NOMO-1 treated with dmso at 0.1 percent for 144 hours (cell line): ENCODE measurements at regions not wholly inside any gene's neighbourhood (a gene's known extent, or its start where the extent isn't known, plus 50 kb on each side); places are given as distances from the start of the nearest gene placed in this dataset.

Experiments
- DNase-seq: peaks from one replicate; lab custom pipeline; 2025; ENCODE audit not compliant: unreplicated experiment; lab: John Stamatoyannopoulos, UW

DNA sequence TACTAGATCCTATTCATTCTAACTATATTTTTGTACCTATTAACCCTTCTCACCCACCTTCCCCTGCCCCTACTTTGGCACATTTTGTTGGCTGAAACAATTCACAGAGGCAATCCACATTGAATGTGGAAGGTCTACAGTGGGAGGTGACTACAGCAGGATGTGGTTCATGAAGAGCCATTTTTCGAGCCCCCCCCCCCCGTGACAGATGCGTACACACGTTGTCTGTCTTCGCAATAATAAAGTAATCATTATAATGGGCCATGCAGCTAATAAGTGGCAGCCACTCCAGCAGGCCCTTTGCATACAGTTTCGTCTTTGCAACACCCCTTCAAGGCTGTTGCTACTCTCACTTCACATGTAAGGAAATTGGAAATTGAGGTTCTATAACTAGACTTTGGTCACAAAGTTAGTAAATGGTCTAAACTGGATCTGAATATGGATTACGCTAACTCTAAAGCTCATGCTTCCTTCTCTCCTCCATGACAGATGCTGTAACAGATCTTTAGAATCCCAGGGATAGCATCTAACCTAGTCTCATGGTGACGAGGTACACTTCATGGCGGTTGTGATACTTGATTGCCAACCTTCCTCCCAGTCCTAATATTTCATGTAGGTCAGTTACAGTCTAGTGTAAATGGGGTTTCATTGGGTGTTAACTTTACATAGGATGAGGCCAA is 176.8 kb downstream of the MYCN start:
- no peak for DNase-seq

DNA sequence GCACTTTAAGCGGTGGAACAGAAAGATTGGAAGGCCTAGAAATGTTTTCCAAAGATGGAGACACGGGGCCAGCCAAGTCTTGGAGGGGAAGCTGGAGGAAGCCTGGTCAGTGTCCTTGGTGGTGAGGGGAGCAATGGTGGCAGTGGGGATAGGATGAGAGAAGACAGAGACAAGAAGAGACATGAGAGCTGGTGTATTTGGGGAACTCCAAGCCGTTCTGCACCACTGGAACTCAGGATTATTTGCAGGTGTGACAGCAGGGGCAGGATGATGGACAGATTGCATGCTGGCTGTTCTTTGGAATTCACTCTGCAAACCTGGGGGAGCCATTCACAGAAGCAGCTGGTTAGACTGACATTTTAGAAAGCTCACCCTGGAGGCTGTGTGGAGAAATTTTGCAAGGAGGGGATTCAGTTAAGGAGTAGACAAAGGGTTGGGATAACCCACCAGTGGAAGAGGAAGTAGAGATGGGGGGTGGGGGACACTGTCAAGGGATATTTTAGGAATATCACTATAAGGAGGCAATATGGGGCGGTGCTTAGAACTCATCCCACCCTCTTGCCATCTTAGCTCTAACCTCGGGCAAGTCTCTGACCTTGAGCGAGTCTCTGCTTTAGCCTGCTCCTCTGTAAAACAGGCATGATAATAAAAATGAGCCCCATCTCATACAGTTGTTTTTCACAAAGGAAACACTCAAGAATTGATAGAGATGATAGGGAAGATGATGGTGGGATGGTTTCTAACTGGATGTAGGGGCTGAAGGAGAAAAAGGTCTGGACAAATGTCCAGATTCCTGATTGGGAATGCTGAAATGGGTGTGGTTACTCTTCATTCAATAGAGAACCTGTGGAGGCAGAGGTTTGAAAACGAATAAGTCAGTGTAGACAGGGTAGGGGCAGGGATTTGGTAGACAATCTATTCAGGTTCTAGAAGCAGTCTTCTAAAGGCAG is 175.8 kb downstream of the MYCN start:
- DNase-seq: no peak

DNA sequence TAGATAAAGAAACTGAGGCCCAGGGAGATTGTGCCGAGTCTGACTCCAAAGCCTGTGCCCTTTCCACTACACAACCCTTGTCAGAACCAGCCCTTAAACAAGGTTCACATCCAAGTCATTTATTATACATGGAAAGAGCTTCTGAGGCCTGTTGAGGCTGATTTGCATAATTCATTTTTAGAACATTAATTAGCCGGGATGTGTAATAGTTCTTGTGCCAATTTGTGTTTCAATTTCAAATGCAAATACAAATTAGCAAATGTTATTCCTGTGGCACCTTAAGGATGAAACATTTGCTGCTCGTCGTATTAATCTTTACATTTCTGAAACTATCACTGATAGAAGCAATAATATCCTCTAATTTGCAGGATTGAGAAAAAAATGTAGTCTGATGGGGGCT is 174.9 kb downstream of the MYCN start:
- no peak for DNase-seq

DNA sequence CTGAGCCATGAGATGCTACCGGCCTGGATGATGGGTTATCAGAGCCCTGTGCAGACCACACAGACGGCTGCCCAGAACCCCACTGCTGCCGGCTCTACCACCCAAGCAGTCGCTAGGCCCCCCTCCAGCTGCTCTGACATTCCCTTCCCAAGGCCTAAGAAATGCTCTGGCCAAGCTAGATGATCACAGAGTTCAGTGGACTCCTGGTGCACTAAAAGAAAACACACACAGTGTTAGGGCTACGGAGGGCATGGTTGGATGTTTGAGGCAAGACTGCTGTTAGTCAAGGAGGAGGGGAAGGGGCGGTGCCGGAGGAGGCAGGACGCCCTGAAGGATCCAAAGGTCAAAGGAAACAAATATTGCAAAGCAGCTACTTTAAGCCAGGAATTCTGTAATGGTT is 174.5 kb downstream of the MYCN start:
- DNase-seq: no peak

DNA sequence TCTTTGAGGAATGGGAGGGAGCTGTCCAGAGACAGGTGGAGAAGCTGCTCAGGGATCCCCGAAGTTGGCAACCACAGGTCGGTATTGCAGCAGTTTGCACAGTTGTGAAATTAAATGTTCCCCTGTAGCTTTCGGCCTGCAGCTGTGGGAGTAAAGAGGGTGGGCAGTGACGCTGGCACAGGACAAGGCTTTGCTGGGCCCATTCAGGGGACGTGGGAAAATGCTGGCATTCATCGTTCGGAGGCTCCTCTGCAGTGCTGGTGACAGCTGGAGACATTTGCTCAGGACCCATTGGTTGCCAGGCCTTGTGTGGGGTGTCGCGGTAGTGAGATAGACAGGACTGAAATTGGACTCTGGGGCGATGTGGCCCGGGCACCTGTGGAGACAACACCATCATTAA is 173.7 kb downstream of the MYCN start:
- DNase-seq: no peak

DNA sequence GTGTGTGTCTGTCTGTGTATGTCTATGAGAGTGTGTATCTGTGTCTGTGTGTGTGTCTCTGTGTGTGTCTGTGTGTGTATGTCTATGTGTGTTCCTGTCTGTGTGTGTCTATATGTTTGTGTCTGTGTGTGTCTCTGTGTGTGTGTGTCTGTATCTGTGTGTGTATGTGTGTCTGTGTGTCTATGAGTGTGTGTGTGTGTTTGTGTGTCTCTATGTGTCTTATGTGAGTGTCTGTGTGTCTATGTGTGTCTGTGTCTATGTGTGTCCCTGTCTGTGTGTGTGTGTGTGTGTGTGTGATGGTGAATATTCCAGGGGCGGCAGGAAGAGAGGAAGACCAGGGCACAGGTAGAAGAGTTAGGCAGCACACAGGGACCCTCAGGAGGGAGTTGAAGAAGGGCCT is 173.2 kb downstream of the MYCN start:
- no peak for DNase-seq

DNA sequence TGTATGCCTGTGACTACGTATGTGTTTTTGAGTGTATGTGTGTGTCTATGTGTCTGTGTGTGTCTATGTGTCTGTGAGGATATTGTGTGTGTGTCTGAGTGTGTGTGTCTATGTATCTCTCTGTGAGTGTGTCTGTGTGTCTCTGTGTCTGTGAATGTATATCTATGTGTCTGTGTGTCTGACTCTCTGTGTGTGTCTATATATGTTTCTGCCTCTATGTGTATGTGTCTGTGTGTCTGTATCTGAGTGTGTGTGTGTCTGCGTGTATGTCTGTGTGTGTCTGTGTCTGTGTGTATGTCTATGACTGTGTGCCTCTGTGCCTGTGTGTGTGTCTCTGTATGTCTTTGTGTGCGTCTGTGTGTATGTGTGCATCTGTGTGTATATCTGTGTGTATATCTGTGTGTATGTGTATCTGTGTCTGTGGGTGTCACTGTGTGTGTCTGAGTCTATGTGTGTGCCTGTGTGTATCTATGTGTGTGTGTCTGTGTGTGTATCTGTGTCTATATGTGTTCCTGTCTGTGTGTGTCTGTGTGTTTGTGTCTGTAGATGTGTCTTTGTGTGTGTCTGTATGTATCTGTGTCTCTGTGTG is 172.7 kb downstream of the MYCN start:
- no peak for DNase-seq

DNA sequence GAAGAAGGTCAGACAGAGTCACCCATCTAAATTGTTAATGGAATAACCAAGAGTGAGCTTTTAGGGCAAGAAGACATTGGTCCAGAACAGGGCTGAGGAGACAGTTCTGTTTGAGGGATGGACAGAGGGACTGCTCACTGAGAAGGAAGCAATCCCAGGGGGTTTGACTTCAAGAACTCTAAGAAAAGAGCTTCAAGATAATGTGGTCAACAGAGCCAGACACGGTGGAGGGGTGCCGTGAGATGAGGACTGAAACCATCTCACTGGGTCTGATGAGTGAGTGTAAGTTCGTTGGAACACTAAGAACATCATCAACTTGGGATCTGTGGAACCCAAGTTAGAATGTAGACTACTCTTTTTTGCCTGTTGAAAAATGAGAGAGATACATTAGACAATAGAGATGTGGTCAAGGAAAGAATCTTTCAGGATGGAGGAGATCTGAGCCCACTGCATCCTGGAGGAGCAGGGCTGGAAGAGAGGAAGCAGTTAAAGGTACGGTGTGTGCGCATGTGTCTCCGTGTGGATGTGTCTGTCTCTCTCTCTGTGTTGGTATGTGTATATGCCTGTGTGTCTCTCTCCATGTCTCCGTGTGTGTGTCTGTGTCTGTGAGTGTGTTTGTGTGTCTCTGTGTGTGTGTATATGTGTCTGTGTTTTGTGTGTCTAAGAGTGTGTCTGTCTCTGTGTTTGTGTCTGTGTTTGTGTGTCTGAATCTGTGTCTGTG is 172.1 kb downstream of the MYCN start:
- DNase-seq: no peak

DNA sequence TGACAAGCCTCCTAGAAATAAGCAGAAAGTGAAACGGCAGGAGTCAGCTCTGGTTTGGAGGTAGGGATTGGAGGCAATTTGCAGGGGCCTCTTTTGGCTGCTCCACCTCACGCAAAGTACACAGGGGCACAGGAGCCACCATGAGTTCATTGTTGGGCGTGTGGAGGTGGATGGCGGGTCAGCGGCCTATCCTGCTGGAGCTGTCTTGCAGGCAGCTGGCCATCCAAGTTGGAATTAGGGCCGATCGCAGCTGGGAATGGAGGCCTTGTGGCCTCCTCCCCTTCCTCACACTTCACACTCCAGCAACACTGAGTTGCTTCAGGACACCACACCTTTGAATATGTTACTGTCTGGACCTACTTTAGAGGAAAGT is 171.5 kb downstream of the MYCN start:
- no peak for DNase-seq

DNA sequence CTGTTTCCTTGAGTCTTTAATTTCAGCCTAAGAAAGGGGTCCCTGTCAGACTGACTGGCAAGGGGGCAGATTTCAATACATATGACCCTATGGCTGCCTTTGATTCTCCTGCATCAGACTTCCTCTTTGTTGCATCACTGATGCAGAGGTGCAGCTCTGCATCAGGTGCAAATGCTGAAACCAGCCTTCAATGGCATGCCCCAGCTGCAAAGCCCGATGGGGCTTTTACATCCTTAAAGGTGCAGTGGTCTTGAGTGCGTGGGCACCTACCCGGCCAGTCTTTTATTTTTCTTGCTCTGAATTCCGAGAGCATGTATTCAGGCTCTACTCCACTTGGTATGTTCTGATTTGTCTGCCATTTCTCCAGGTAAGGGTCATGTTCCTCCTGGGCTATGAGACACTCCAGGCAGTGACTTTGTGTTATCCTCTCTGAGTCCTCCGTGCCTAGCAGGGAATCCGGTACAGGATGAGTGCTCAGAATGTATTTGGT is 169.5 kb downstream of the MYCN start:
- DNase-seq: no peak

DNA sequence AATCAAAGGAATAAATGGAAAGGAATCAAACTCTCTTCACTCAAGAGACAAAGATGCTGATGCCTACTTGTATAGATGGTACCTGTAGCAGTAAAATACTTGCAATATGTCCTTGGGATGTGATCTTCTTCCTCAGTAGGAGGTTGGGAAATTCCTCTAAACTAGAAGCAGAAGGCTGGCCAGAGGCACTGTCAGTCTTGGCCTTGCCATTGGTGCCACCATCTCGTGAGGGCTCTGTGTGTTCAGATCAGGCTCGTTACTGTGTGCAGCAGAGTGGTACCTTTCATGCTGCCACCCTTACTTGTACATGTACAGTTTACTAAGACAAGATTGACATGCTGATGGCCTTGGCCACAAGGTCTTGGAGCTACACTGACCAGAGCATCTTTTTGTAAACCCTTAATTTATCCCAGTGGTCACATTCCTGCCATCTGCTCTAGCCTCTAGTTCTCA is 169.0 kb downstream of the MYCN start:
- DNase-seq: no peak

DNA sequence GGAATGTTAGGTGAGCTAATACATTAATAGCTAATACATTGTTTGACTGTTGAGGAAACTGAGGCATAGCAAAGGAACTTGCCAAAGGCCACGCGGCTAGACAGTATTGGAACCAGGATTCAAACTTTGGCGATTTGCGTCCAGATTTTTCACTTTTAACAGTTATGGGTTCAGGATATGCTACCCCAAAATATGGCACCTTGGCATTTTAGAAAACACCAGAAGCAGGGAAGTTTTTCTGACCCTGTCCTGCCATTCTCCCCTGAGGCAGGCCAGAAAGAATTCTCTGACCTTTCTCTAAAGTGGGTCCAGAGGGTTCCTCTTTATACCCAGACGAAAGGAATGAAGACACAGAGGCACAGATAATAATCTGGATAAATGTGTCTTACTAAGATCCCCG is 166.9 kb downstream of the MYCN start:
- no peak for DNase-seq

DNA sequence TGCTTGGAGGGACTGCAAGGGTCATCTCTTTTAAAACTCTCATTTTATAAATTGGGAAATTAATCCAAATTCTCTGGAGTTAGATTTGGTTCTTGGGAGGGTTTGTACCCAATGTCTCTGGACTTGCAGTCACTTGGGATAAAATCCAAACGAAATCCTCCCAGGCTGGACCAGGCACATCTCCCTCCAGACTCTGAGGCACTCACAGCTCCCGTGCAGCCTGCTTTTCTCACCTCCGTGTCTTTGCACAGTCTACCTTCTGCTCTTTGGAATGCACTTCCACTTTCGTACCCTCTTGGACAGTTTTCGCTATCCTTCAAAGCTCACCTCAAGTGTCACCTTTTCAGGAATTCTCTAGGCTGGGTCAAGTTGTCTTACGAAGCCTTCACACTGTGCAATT is 166.3 kb downstream of the MYCN start:
- no peak for DNase-seq

DNA sequence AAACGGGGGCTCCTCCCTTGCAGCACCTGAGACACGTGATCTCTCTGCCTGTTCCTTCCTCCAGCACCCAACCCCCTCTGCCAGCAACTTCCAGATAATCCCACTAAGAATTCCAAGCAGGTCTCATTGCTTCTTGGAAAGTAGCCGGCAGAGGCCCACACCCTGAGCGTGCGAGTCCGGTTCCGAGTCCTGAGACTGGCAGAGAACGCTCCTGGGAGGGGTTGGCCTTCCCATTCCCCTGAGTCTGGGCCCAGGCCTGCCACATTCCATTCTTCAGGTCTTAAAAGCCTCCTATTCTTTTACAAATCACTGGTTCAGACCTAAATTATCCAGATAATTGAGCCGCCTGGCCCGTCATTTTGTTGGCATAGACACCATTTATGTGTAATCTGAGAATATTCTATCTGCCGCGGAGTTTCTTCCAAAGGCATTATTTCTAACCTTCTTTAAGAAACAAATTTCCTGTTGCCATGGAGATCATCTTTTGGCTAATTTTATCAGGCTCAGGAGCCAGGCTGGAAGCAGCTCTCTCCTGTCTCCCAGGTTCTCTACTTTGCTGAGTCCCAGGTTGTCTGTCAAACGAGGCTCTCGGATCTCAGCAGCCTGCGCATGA is 165.4 kb downstream of the MYCN start:
- DNase-seq: no peak

DNA sequence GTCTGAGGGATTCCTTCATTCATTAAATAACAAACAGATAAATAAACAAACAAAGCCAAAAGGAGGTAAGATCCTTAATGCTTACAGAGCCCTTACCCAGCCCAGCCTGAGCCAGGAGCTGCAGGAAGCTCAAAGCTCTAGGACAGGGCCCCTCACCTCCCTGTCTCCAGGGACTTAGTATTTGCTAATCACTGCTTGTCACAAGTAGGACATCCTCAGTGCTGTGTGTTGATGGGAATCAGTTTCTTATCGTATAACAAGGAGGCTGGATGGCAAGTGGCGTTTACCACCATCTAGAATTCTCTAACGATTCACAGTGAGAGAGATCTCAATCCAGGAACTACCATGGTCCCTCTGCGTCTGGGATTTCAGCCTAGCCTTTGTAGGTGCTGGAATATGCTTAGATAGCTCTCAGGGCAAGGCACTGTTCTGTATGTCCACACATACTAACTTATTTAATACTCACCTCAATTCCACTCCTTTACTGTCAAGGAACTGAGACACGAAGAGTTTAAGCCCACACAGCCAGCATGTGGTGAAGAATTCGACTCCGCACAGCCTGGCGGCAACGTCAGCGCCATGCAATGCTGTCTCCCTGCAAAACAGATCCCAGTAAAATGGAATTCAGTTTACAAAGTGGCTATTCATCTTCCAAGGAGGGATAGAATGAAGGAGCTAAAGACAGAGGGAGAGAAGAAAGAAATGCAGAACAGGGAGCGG is 164.8 kb downstream of the MYCN start:
- DNase-seq: no peak

DNA sequence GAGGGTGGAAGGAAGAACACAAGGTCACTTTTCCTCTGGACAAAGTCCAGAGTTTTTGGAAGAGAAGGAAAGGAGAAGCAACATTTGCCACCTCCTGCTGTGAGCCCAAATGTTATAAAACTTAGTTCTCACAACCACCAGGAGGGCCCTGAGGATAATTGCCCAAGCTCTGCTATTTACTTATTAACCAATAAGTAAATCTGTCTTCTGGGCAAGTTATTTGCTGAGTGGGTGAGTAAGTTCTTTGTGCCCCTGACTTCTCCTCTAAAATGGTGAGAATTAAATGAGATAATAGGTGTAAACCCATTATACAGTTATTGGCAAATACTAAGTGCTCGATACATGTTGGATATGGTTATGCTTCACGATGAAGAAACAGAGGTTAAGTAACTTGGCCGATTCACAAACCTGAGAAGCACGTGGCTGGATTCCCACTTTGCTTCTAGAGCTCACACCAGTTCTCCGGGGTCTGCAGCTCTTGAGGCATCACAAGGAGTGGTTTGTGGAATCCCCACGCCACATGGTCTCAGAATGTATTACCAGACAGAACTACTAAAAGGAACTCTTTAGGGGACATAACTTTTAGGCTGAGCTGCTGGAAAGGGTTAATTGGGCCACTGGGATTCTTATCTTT is 164.1 kb downstream of the MYCN start:
- no peak for DNase-seq

DNA sequence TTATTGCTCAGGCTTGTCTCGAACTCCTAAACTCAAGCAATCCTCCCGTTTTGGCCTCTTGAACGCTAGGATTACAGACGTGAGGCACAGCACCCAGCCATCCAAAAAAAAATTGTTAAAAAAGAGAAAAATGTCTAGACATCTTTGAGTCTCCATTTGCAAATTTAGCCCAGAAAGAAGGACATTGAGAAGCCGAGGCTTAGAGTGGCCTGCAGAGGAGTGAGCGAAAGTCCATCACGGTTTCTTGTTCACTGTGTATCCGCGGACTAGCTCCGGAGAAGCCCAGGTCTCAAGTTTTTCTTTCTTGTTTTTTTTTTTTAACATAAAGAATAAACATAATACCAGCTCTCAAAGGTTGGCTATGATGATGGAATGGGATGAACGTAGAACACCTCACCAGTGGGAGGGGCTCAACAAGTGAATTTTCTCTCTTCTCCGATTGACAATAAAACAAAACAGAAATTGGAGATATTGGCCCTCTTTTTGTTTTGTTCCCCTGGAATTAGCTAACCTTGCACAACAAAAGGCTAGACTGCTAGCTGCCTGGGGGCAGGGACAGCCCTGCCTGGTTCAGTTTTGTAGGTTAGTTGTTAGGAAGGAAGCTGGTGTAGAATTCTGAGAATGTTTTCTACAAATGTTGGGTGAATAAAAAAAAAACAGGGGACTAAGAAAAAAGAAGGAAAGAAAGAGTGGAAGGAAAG is 163.4 kb downstream of the MYCN start:
- no peak for DNase-seq

DNA sequence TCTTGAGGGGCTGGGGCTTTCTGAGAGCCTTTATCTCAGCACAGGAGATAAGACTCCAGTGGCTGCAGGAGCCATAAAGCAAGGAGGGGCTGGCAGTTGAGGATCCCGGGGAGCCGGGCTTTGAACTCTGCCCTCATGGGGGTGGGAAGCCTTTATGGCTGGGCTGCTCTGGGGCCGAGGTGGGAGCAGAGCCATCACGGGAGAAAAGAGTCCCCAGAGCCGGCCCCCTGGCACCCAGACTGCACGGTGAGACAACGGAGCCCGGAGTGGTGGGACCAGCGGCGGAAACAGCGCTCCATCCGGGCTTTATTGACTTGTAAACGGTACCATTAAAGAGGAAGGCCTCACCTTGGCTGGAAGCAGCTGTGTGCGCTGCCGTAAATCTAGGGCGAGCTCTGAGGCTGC is 162.6 kb downstream of the MYCN start:
- no peak for DNase-seq

DNA sequence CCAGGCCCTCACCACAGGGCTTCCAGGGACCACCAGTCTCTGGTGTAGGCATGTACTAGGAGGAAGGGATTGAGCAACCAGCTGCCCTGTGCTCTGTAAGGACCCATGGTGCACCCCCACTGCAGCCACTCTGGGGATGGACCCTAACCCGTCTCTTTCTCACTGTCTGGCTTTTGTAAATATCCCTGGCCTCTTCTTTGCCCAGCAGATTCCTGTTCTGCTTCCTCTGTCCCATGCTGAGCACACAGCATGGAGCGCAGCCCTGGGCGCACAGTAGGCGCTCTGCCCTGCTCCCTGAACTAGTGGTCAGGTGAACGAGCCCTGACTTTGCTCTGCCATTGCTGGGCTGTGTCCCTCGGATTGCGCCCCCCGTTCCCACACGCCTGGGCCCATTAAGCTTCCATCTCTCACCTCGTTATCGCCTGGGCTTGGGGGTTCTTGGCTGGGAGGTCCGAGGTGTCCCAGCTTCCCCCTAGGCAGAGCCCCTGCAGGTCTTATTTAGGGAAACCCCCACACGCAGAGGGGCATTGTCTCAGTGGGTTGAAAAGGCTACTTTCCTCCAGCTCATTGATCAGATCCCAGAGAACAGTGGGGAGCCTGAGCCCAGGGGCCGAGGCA is 162.1 kb downstream of the MYCN start:
- no peak for DNase-seq
